Stomach (tissue), 8 donors: ENCODE measurements at regions not wholly inside any gene's neighbourhood (a gene's known extent, or its start where the extent isn't known, plus 50 kb on each side); places are given as distances from the start of the nearest gene placed in this dataset.
"Not testable (repeated sequence)": the region's sequence is repeated elsewhere in the genome, so short reads cannot be mapped to it uniquely, and the experiment has no call there.

Experiments used
- DNase-seq, 2 donors: peaks; one replicate each; pipeline versions ENCODE4 v3.0.0 to v3.0.0-alpha.2; 2013 to 2019
- H3K27ac ChIP-seq, 5 donors: fragments of 200-600 bp in 4 of 5; sonication (generic) in 4 of 5; one replicate each; pipeline ENCODE4 v1.5.1; 2013 to 2019; ENCODE audit warnings: mild to moderate bottlenecking in 1 of 5, moderate library complexity in 1 of 5
- H3K27me3 ChIP-seq, 3 donors: fragments of 200-600 bp; sonication (generic); one replicate each; pipeline ENCODE4 v1.5.1; 2017 to 2019; ENCODE audit warnings: mixed run types in 1 of 3
- H3K36me3 ChIP-seq, 4 donors: fragments of 200-600 bp; sonication (generic); 1 replicate in 3 of 4; 2 replicates in 1 of 4; pipeline ENCODE4 v1.5.1; 2016 to 2019
- H3K4me1 ChIP-seq, 4 donors: fragments of 200-600 bp; sonication (generic); one replicate each; pipeline ENCODE4 v1.5.1; 2016 to 2019
- H3K4me3 ChIP-seq, 4 donors: fragments of 200-600 bp; sonication (generic) in 3 of 4; one replicate each; pipeline ENCODE4 v1.5.1; 2016 to 2019; ENCODE audit warnings: mild to moderate bottlenecking in 1 of 4
- H3K9me3 ChIP-seq, 4 donors: fragments of 200-600 bp; sonication (generic); one replicate each; pipeline ENCODE4 v1.5.1; 2016 to 2019
- CTCF ChIP-seq, 7 experiments: fragments of 450-650 bp in 4 of 7; fragments of 200-600 bp in 3 of 7; sonication (generic) in 3 of 7; IDR thresholded peaks; one replicate each; pipeline ENCODE4 v1.5.1; 2016 to 2019; ENCODE audit warnings: antibody characterized with exemption in 7 of 7, control low read depth in 2 of 7, mild to moderate bottlenecking in 1 of 7
- EP300 ChIP-seq: sonication (generic); formaldehyde crosslinking; IDR thresholded peaks from one replicate; pipeline ENCODE4 v1.6.1; 2017; ENCODE audit warnings: antibody characterized with exemption
- POLR2A ChIP-seq, 4 donors: fragments of 450-650 bp; IDR thresholded peaks; one replicate each; pipeline ENCODE4 v1.6.1; 2016; ENCODE audit warnings: antibody characterized with exemption in 4 of 4, control low read depth in 2 of 4, mild to moderate bottlenecking in 1 of 4, moderate library complexity in 1 of 4
- POLR2AphosphoS5 ChIP-seq, 3 donors: sonication (generic); formaldehyde crosslinking; IDR thresholded peaks; one replicate each; pipeline ENCODE4 v1.6.1; 2016; ENCODE audit warnings: antibody characterized with exemption in 3 of 3
- WGBS, 5 donors: extraction: QIAGEN DNeasy Blood & Tissue Kit in 3 of 5; methylation state at CpG; one replicate each; pipeline versions ENCODE4 v1.1.5 to v1.1.7; 2013 to 2018; 5-methylcytosine and 5-hydroxymethylcytosine counted together
- intact Hi-C: fragments of 100-400 bp; cut with DNase I; formaldehyde crosslinking; loops from one replicate; pipeline ENCODE4 v1.15.1; 2023; ENCODE audit warnings: low total_unique reads
- donor health status: healthy with polysubstance abuse.
- donor health status: Bipolar disorder and iron deficiency.
- donor health status: healthy.

GRCh38 chr5:91586232-91586631 lies 203.1 kb upstream of the ARRDC3 start:
- intact Hi-C loops = no loop called here
- no peak overlapping the region for H3K4me3 ChIP-seq
- DNase-seq = no peak
- 31 to 61% (median 44%) methylated on average over 2 of the region's 2 CpGs for WGBS, 5 donors
- peaks cover 0 to 5% (median 0%) of the 10 kb centered on the region in 4 donors for H3K9me3 ChIP-seq
- H3K27me3 ChIP-seq = no peaks in the 10 kb centered on the region
- TF ChIP-seq POLR2A (IDR thresholded peaks at IDR 0.05) = no peak
- no peak for TF ChIP-seq POLR2AphosphoS5 (IDR thresholded peaks at IDR 0.05)
- no peak for TF ChIP-seq EP300
- TF ChIP-seq CTCF (IDR thresholded peaks at IDR 0.05) = no peak
- H3K36me3 ChIP-seq = no peaks in the 10 kb centered on the region
- H3K4me1 ChIP-seq = no peaks in the 10 kb centered on the region
- H3K27ac ChIP-seq = no peak overlapping the region

GRCh38 chr5:91584352-91584751 lies 201.2 kb upstream of the ARRDC3 start:
- WGBS, 5 donors = 79 to 94% (median 87%) methylated on average over 2 of the region's 2 CpGs
- Histone ChIP-seq H3K27me3 (no peaks in the 10 kb centered on the region), H3K9me3 (peaks cover 0 to 5% (median 0%) of the 10 kb centered on the region in 4 donors), H3K4me3 (no peak overlapping the region), H3K36me3 (no peaks in the 10 kb centered on the region), H3K4me1 (no peaks in the 10 kb centered on the region), H3K27ac (no peak overlapping the region)
- TF ChIP-seq CTCF (IDR thresholded peaks at IDR 0.05) = no peak
- TF ChIP-seq EP300 = no peak
- TF ChIP-seq POLR2A (IDR thresholded peaks at IDR 0.05) = no peak
- no peak for TF ChIP-seq POLR2AphosphoS5 (IDR thresholded peaks at IDR 0.05)
- intact Hi-C loops = no loop called here
- no peak for DNase-seq

- H3K27ac ChIP-seq, DNase-seq, intact Hi-C loops, H3K4me1 ChIP-seq, H3K4me3 ChIP-seq, H3K36me3 ChIP-seq, H3K27me3 ChIP-seq: not testable (repeated sequence)
- WGBS, 5 donors = 73 to 88% (median 87%) methylated on average over 2 of the region's 2 CpGs
- H3K9me3 ChIP-seq = peaks cover 0 to 51% (median 20%) of the 10 kb centered on the region in 4 donors
Measured at GRCh38 chr5:91566012-91566411, 182.9 kb upstream of the ARRDC3 start.

GRCh38 chr5:91562922-91563321 lies 179.8 kb upstream of the ARRDC3 start:
- Histone ChIP-seq H3K36me3 (no peaks in the 10 kb centered on the region), H3K27me3 (no peaks in the 10 kb centered on the region), H3K9me3 (peaks cover 0 to 52% (median 21%) of the 10 kb centered on the region in 4 donors), H3K27ac (no peak overlapping the region), H3K4me1 (no peaks in the 10 kb centered on the region), H3K4me3 (no peak overlapping the region)
- WGBS, 5 donors = 65 to 91% (median 84%) methylated on average over 3 of the region's 3 CpGs
- TF ChIP-seq EP300 = no peak
- no peak for TF ChIP-seq CTCF (IDR thresholded peaks at IDR 0.05)
- no peak for TF ChIP-seq POLR2A (IDR thresholded peaks at IDR 0.05)
- no peak for TF ChIP-seq POLR2AphosphoS5 (IDR thresholded peaks at IDR 0.05)
- DNase-seq = no peak
- intact Hi-C loops = no loop called here

- peaks cover 0 to 7% (median under 1%) of the 10 kb centered on the region in 4 donors for H3K9me3 ChIP-seq
- H3K27ac ChIP-seq = no peak overlapping the region
- no peaks in the 10 kb centered on the region for H3K4me1 ChIP-seq
- no peak overlapping the region for H3K4me3 ChIP-seq
- H3K36me3 ChIP-seq = no peaks in the 10 kb centered on the region
- H3K27me3 ChIP-seq = no peaks in the 10 kb centered on the region
- intact Hi-C loops = no loop called here
- TF ChIP-seq EP300 (no peak), POLR2A (IDR thresholded peaks at IDR 0.05) (no peak), CTCF (IDR thresholded peaks at IDR 0.05) (no peak), POLR2AphosphoS5 (IDR thresholded peaks at IDR 0.05) (no peak)
- no peak for DNase-seq
Measured at GRCh38 chr5:91541696-91542095, 158.6 kb upstream of the ARRDC3 start.
